GM21717 (cell line): ENCODE measurements at regions not wholly inside any gene's neighbourhood (a gene's known extent, or its start where the extent isn't known, plus 50 kb on each side); places are given as distances from the start of the nearest gene placed in this dataset.

Experiments used
- ATAC-seq: cut with Tn5 transposase; IDR thresholded peaks from one replicate; pipeline ENCODE4 v1.9.1; 2021; ENCODE audit warnings: mild to moderate bottlenecking, moderate library complexity; ENCODE audit not compliant: unreplicated experiment

- no peak for ATAC-seq
Measured at GRCh38 chr10:107280293-107280692, 115.8 kb upstream of the SORCS1 start.

DNA sequence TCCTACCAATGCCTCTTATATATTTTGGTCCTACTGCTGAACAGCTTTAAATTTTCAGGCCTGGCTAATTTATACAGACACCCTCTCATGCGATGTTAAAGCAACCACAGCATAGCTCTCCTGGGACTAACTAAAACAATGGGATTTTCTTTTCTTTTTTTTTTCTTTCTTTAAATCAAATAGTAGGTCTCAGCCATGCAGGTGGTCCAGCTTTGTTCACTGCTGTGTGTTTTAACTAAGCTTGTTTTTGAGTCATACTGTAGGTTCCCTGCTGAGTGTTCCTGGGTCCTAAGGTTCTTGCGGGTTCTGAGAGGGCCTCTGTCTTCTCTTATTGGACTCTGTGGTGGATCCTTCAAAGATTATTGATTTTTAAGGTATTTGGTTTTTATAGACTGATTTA lies 113.1 kb upstream of the SORCS1 start:
- ATAC-seq = no peak

DNA sequence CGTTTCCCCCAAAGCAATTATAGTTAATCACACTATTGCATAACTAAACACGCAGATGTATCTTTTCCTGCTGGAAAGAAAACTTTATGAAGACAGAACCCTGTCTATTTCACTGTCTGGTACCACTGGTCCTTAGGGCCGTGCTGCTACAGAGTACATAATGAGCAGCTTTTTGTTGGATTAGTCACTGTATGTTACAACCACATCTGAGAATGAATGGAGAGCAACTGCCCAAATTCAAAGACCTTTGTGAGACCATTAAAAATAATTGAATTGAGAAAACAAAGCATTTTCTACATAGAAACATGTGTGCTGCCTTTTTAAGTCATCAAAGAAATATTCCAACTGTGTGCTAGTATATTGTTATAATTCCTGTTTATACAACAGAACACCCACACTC lies 111.3 kb upstream of the SORCS1 start:
- ATAC-seq = no peak

DNA sequence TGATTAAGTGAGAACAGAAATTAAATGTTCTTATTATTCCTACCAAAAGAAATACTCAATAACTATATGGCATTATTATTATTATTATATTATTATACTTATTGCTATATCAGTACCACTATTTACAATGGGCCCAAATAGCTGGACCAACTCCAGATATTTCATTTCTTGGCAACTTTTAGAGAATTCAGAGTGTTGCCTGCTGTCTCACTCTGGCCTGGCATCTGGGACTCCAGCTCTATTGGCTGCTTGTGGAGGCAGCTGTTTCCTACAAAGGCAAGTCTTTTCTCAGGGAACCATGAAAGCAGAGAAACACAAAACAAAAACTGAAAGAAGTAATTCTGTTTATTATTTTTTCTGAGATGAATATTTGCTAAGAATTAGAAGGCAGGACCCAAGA lies 105.1 kb upstream of the SORCS1 start:
- no peak for ATAC-seq

- no peak for ATAC-seq
Measured at GRCh38 chr10:107264742-107265141, 100.2 kb upstream of the SORCS1 start.

- no peak for ATAC-seq
Measured at GRCh38 chr10:107244122-107244521, 79.6 kb upstream of the SORCS1 start.

- no peak for ATAC-seq
Measured at GRCh38 chr10:107238275-107238674, 73.8 kb upstream of the SORCS1 start.

GRCh38 chr10:107232013-107232412 lies 67.5 kb upstream of the SORCS1 start:
- ATAC-seq = no peak

- no peak for ATAC-seq
Measured at GRCh38 chr10:107230887-107231286, 66.4 kb upstream of the SORCS1 start.

- ATAC-seq = no peak
Measured at GRCh38 chr10:107215681-107216080, 51.2 kb upstream of the SORCS1 start.
